ENCODE measurements at regions not wholly inside any gene's neighbourhood (a gene's known extent, or its start where the extent isn't known, plus 50 kb on each side); places are given as distances from the start of the nearest gene placed in this dataset.

GRCh38 chr6:157760589-157761330 is 62.3 kb upstream of the SNX9 start:
- peak overlapping the region; percentile 29 for H3K4ac ChIP-seq (replicated peaks; ENCODE audit: insufficient read length, low read depth, low read length)
- no peak overlapping the region for H3K27ac ChIP-seq (ENCODE audit: low read depth, low read length)
- peak overlapping the region; percentile 38; the same call in 1 of the 2 replicates for H2BK20ac ChIP-seq (ENCODE audit: low read length)
- H2BK5ac ChIP-seq (ENCODE audit: low read depth, low read length): peak overlapping the region; percentile 85; the same call in 1 of the 2 replicates
- no peaks in the 10 kb centered on the region for H3K27me3 ChIP-seq (replicated peaks in 1 of 4; ENCODE audit: control insufficient read depth in 3 of 4, extremely low read depth in 1 of 4, insufficient read depth in 3 of 4, low read length in 3 of 4)
- no peak overlapping the region for H2AFZ ChIP-seq (ENCODE audit: low read length)
- no peak overlapping the region for H3K56ac ChIP-seq (replicated peaks; ENCODE audit: insufficient read length, low read depth, low read length)
- no peak overlapping the region for H4K5ac ChIP-seq (ENCODE audit: insufficient read length, low read depth, low read length)
- peak overlapping the region; percentile 96; the same call in 1 of the 2 replicates for H2BK12ac ChIP-seq (ENCODE audit: low read depth, low read length)
- CTCF ChIA-PET (ENCODE audit: partially characterized antibody): interaction anchor here (0.6 to 4.2 kb wide), 5 partner anchors 24 to 113 kb away, joined by 3 to 18 read pairs (median 3); no protein-coding TSS in a partner anchor
- no peak overlapping the region for H3K23ac ChIP-seq (ENCODE audit: insufficient read length)
- H3K9me3 ChIP-seq (ENCODE audit: insufficient read depth in 2 of 2, low read depth in 1 of 2, low read length in 1 of 2): no peaks in the 10 kb centered on the region
- H3K14ac ChIP-seq (ENCODE audit: insufficient read length): no peak overlapping the region
- no peak overlapping the region for H3K4me3 ChIP-seq (ENCODE audit: extremely low read depth in 1 of 4, insufficient read depth in 2 of 4, low read depth in 3 of 4, low read length in 4 of 4)
- no peak overlapping the region; a peak in 1 of 7 replicates for H3K9ac ChIP-seq (replicated peaks in 1 of 4; ENCODE audit: extremely low read depth in 1 of 4, low read depth in 3 of 4, low read length in 3 of 4)
- 90% methylated on average over 7 of the region's 7 CpGs; no CpG with 5 or more reads in 1 of the 2 experiments for WGBS, 2 experiments (ENCODE audit: extremely low coverage in 1 of 2, insufficient coverage in 1 of 2, insufficient read length in 1 of 2, insufficient replicate concordance in 2 of 2, low coverage in 1 of 2, low lambda C conversion rate in 2 of 2, missing lambda C conversion rate in 1 of 2)
- no peak for FAIRE-seq
- H3K4me1 ChIP-seq (replicated peaks in 1 of 4; ENCODE audit: control insufficient read depth in 3 of 4, insufficient read depth in 4 of 4, low read length in 3 of 4): peaks cover 11 to 18% (median 14%) of the 10 kb centered on the region in 4 experiments; a peak in 6 of 7 replicates
- no peak overlapping the region for H3K4me2 ChIP-seq (ENCODE audit: insufficient read depth in 1 of 2, low read depth in 2 of 2, low read length in 2 of 2)
- no peaks in the 10 kb centered on the region for H4K20me1 ChIP-seq (replicated peaks in 1 of 2; ENCODE audit: control insufficient read depth in 1 of 2, insufficient read depth in 2 of 2, low read length in 2 of 2)
- no peak overlapping the region; the same call in 1 of the 2 replicates for H4K8ac ChIP-seq (ENCODE audit: extremely low read depth, insufficient read depth, low read length)
- H2AK5ac ChIP-seq (ENCODE audit: low read depth, low read length): peak overlapping the region; percentile 0; the same call in 1 of the 2 replicates
- 0 out of 2 replicates have a peak overlapping the region, but pooled peaks have one; percentile 67 for H2BK15ac ChIP-seq (ENCODE audit: low read length)
- H3K18ac ChIP-seq (ENCODE audit: extremely low read depth, low read length): 0 out of 2 replicates have a peak overlapping the region, but pooled peaks have one; percentile 21
- POLR2A ChIA-PET (ENCODE audit: partially characterized antibody): no interaction called here
- no peaks in the 10 kb centered on the region for H3K36me3 ChIP-seq (ENCODE audit: control insufficient read depth in 2 of 4, insufficient read depth in 4 of 4, low read length in 3 of 4)
- H3K23me2 ChIP-seq (ENCODE audit: low read depth, low read length): no peaks in the 10 kb centered on the region
- peak overlapping the region; percentile 51 for H2BK120ac ChIP-seq (replicated peaks; ENCODE audit: low read depth, low read length)
- peak overlapping the region; percentile 67 for H4K91ac ChIP-seq (replicated peaks; ENCODE audit: insufficient read length, low read length)
- H3K79me1 ChIP-seq (ENCODE audit: low read depth, low read length): no peaks in the 10 kb centered on the region
- DNase-seq (ENCODE audit: low read depth in 1 of 2, low spot score in 2 of 2): no peak
- H3K79me2 ChIP-seq (ENCODE audit: control insufficient read depth in 1 of 2, insufficient read depth in 2 of 2, low read length in 2 of 2): no peaks in the 10 kb centered on the region
- TF ChIP-seq YY1 (IDR thresholded peaks at IDR 0.05; ENCODE audit: low read depth, low read length): no peak
- TF ChIP-seq BRCA1 (IDR thresholded peaks at IDR 0.05; ENCODE audit: low read depth, low read length): no peak
- TF ChIP-seq CBX8 (IDR thresholded peaks at IDR 0.05; ENCODE audit: borderline replicate concordance, low read depth, low read length): no peak
- TF ChIP-seq HDAC2 (IDR thresholded peaks at IDR 0.05; ENCODE audit: borderline replicate concordance in 1 of 2, low read depth in 2 of 2, low read length in 2 of 2): no peak
- no peak for TF ChIP-seq MAFK (IDR thresholded peaks at IDR 0.05; ENCODE audit: low read depth, low read length)
- TF ChIP-seq RAD21 (IDR thresholded peaks at IDR 0.05 in 1 of 2, conservative IDR thresholded peaks at IDR 0.05 in 1 of 2; ENCODE audit: low read depth in 2 of 2, low read length in 2 of 2): no peak
- no peak for TF ChIP-seq SAP30 (IDR thresholded peaks at IDR 0.05; ENCODE audit: insufficient read depth, insufficient replicate concordance, low read length)
- TF ChIP-seq, protein P1, sequence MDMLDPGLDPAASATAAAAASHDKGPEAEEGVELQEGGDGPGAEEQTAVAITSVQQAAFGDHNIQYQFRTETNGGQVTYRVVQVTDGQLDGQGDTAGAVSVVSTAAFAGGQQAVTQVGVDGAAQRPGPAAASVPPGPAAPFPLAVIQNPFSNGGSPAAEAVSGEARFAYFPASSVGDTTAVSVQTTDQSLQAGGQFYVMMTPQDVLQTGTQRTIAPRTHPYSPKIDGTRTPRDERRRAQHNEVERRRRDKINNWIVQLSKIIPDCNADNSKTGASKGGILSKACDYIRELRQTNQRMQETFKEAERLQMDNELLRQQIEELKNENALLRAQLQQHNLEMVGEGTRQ (IDR thresholded peaks at IDR 0.05; ENCODE audit: low read length): no peak
- no peak for TF ChIP-seq EZH2 (IDR thresholded peaks at IDR 0.05; ENCODE audit: low read depth, low read length, severe bottlenecking)
- no peak for TF ChIP-seq GABPA (IDR thresholded peaks at IDR 0.05; ENCODE audit: borderline replicate concordance, insufficient read depth, low read length)
